GM23248 (cell line): ENCODE measurements at regions not wholly inside any gene's neighbourhood (a gene's known extent, or its start where the extent isn't known, plus 50 kb on each side); places are given as distances from the start of the nearest gene placed in this dataset.

Experiments
- EZH2 ChIP-seq: fragments of 200-600 bp; sonication (generic); IDR thresholded peaks from 2 replicates; pipeline ENCODE4 v1.6.1; 2018; ENCODE audit warnings: antibody characterized with exemption, mild to moderate bottlenecking; ENCODE audit not compliant: insufficient read depth, poor library complexity, severe bottlenecking
- EZH2phosphoT487 ChIP-seq: fragments of 200-600 bp; sonication (generic); IDR thresholded peaks from 2 replicates; pipeline ENCODE4 v1.6.1; 2018; ENCODE audit warnings: antibody characterized with exemption, moderate library complexity, mild to moderate bottlenecking, low read depth; ENCODE audit not compliant: insufficient read depth

- TF ChIP-seq EZH2 (no peak), EZH2phosphoT487 (no peak)
These were observed 84.8 kb upstream of the PTPRM start for GRCh38 chr18:7482342-7482741.
